K562 (cell line): ENCODE measurements at regions not wholly inside any gene's neighbourhood (a gene's known extent, or its start where the extent isn't known, plus 50 kb on each side); places are given as distances from the start of the nearest gene placed in this dataset.

Experiments used
- E2F5 ChIP-seq: sonication (generic); formaldehyde crosslinking; IDR thresholded peaks from 2 replicates; pipeline ENCODE4 v1.8.0; 2022; ENCODE audit warnings: mild to moderate bottlenecking, missing genetic modification reagents
- EP300 ChIP-seq: IDR thresholded peaks from 2 replicates; pipeline ENCODE4 v1.6.1; 2012; ENCODE audit warnings: low read length, improper control_type of control experiment
- HDGF ChIP-seq: fragments of 450-650 bp; IDR thresholded peaks from 2 replicates; pipeline ENCODE4 v1.6.1; 2016
- JUN ChIP-seq, 2 experiments: sonication (generic) in 1 of 2; formaldehyde crosslinking in 1 of 2; IDR thresholded peaks; 2 replicates each; pipeline versions ENCODE4 v1.6.1 to v1.8.0; 2012 to 2022; ENCODE audit warnings: borderline replicate concordance in 2 of 2, mild to moderate bottlenecking in 2 of 2, improper control_type of control experiment in 1 of 2, low read depth in 1 of 2, low read length in 1 of 2, missing genetic modification reagents in 1 of 2
- PHB2 ChIP-seq: fragments of 450-650 bp; IDR thresholded peaks from 2 replicates; pipeline ENCODE4 v1.6.1; 2017; ENCODE audit warnings: low read depth
- POLR2AphosphoS5 ChIP-seq: IDR thresholded peaks from 2 replicates; pipeline ENCODE4 v1.6.1; 2011; ENCODE audit warnings: mild to moderate bottlenecking, low read depth, low read length, moderate library complexity; ENCODE audit not compliant: control insufficient read depth, insufficient read depth
- TOE1 ChIP-seq, 2 experiments: fragments of 450-650 bp in 1 of 2; sonication (generic) in 1 of 2; formaldehyde crosslinking in 1 of 2; IDR thresholded peaks; 2 replicates each; pipeline versions ENCODE4 v1.7.1 to v1.8.0; 2016 to 2022; ENCODE audit warnings: borderline replicate concordance in 2 of 2, mild to moderate bottlenecking in 2 of 2, antibody characterized with exemption in 1 of 2, inconsistent platforms in 1 of 2, low read depth in 1 of 2, missing genetic modification reagents in 1 of 2, moderate library complexity in 1 of 2
- ZBTB17 ChIP-seq: fragments of 450-650 bp; formaldehyde crosslinking; IDR thresholded peaks from 2 replicates; pipeline ENCODE4 v1.4.0; 2020; ENCODE audit warnings: mild to moderate bottlenecking
- ZNF24 ChIP-seq: fragments of 450-650 bp; IDR thresholded peaks from 2 replicates; pipeline ENCODE4 v1.6.1; 2016
- ZNF395 ChIP-seq: fragments of 200-800 bp; sonication (Bioruptor generic); IDR thresholded peaks from 2 replicates; pipeline ENCODE4 v1.6.1; 2017; ENCODE audit warnings: missing genetic modification characterization, missing compliant biosample characterization
- TF ChIP-seq, protein P1 (sequence below), 3 experiments: IDR thresholded peaks in 2 of 3; conservative IDR thresholded peaks in 1 of 3; 2 replicates each; pipeline ENCODE4 v1.5.1; 2011 to 2012; ENCODE audit warnings: low read length in 3 of 3, mild to moderate bottlenecking in 3 of 3, control low read depth in 2 of 3, improper control_type of control experiment in 1 of 3, inconsistent platforms in 1 of 3, low read depth in 1 of 3, mixed read lengths in 1 of 3, moderate library complexity in 1 of 3; ENCODE audit not compliant: insufficient read depth in 2 of 3
- TF ChIP-seq, protein P2 (sequence below): sonication (generic); formaldehyde crosslinking; IDR thresholded peaks from 2 replicates; pipeline ENCODE4 v1.8.0; 2022; ENCODE audit warnings: mild to moderate bottlenecking, low read depth, missing genetic modification reagents

DNA sequence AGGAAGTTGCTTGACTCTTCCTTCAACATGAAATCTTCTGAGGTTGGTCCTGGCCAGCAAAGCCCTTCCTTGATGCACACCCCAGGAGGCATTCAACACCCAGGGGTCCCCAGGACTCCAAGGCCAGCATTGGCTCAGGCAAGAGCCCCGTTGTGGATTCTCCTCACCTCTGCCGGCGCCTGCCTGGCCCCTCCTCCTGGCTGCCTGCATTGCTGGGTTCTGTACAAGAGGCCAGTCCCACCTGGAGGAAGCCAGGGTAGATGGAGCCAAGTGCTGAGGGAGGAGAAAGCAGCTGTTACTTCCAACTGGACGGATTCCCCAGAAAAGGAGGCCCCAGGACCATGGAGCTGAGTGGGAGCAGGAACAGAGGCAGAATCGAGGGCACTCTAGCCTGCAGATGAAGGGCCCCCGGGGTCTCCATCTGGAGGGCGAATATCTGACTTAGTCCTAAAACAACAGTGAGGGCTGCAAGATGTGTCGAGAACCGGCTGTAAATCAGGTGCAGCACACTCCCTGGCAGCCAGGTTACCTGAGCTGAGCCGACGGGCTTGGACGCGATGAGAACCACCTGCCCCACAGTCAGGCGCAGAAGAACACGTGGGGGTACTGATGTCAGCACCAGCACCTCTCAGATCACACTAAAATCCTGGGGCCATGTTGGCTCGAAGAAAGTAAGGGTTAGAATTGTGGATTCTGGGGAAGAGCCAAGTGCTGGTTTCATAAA lies 399.6 kb upstream of the SALL3 start:
- TF ChIP-seq HDGF = no peak
- TF ChIP-seq ZBTB17 (CRISPR knock-in tag) = no peak
- TF ChIP-seq, protein P1, sequence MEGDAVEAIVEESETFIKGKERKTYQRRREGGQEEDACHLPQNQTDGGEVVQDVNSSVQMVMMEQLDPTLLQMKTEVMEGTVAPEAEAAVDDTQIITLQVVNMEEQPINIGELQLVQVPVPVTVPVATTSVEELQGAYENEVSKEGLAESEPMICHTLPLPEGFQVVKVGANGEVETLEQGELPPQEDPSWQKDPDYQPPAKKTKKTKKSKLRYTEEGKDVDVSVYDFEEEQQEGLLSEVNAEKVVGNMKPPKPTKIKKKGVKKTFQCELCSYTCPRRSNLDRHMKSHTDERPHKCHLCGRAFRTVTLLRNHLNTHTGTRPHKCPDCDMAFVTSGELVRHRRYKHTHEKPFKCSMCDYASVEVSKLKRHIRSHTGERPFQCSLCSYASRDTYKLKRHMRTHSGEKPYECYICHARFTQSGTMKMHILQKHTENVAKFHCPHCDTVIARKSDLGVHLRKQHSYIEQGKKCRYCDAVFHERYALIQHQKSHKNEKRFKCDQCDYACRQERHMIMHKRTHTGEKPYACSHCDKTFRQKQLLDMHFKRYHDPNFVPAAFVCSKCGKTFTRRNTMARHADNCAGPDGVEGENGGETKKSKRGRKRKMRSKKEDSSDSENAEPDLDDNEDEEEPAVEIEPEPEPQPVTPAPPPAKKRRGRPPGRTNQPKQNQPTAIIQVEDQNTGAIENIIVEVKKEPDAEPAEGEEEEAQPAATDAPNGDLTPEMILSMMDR (IDR thresholded peaks at IDR 0.05 in 2 of 3, conservative IDR thresholded peaks at IDR 0.05 in 1 of 3; ENCODE audit: insufficient read depth in 2 of 3, low read depth in 1 of 3, low read length in 3 of 3) = no peak
- TF ChIP-seq, protein P2, sequence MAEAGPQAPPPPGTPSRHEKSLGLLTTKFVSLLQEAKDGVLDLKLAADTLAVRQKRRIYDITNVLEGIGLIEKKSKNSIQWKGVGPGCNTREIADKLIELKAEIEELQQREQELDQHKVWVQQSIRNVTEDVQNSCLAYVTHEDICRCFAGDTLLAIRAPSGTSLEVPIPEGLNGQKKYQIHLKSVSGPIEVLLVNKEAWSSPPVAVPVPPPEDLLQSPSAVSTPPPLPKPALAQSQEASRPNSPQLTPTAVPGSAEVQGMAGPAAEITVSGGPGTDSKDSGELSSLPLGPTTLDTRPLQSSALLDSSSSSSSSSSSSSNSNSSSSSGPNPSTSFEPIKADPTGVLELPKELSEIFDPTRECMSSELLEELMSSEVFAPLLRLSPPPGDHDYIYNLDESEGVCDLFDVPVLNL (CRISPR knock-in tag) = no peak
- no peak for TF ChIP-seq ZNF395 (CRISPR knock-in tag)
- no peak for TF ChIP-seq PHB2
- TF ChIP-seq E2F5 (CRISPR knock-in tag) = no peak
- no peak for TF ChIP-seq POLR2AphosphoS5
- no peak for TF ChIP-seq TOE1 (IDR thresholded peaks at IDR 0.05; ENCODE audit: borderline replicate concordance)
- TF ChIP-seq TOE1 (CRISPR knock-in tag; IDR thresholded peaks at IDR 0.05; ENCODE audit: borderline replicate concordance, low read depth) = no peak
- TF ChIP-seq JUN (IDR thresholded peaks at IDR 0.05; ENCODE audit: borderline replicate concordance, low read depth, low read length) = no peak
- no peak for TF ChIP-seq JUN (CRISPR knock-in tag; IDR thresholded peaks at IDR 0.05; ENCODE audit: borderline replicate concordance)
- no peak for TF ChIP-seq EP300
- TF ChIP-seq ZNF24 = no peak
